ENCODE measurements at regions not wholly inside any gene's neighbourhood (a gene's known extent, or its start where the extent isn't known, plus 50 kb on each side); places are given as distances from the start of the nearest gene placed in this dataset.
"Not testable (repeated sequence)": the region's sequence is repeated elsewhere in the genome, so short reads cannot be mapped to it uniquely, and the experiment has no call there.

DNA sequence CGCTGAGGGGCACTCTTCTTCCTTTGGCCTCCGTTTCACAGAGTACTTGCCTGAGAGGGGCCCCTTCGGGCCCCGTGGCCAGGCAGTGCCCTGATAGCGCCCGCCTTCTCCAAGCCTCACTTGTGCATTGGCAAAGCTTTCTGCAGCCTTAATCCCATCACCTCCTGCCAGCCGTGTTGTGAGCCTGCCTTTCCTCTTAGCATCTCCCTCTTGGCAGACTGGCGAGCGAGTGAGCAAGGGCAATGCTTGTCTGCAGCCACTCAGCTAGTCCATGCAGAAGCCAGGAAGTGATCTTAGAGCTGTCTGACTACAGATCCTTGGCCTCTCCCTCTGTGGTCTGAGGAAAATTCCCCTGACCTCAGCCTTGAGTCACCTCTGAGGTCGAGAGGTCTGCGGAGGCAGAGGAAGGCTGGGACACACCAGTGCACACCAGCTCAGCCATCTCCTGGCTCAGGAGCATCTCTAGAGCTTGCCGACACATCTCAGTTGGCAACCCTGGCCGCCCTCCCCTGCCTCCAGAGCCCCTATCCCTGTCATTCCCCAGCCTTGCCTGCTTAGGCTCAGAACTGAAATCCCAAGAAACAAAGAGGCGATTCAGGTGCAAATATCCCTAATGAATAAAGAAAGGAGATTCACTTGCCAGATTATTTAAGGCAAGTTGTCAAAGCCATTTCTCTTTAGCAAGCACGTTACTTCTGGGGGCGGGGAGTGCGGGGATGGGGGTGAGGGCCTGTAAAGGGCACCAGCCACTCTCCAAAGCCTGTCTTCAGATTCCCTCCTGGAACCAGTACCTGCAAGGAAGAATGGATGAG lies 143.5 kb upstream of the MAMLD1 start:
- DNase-seq, result no peak

DNA sequence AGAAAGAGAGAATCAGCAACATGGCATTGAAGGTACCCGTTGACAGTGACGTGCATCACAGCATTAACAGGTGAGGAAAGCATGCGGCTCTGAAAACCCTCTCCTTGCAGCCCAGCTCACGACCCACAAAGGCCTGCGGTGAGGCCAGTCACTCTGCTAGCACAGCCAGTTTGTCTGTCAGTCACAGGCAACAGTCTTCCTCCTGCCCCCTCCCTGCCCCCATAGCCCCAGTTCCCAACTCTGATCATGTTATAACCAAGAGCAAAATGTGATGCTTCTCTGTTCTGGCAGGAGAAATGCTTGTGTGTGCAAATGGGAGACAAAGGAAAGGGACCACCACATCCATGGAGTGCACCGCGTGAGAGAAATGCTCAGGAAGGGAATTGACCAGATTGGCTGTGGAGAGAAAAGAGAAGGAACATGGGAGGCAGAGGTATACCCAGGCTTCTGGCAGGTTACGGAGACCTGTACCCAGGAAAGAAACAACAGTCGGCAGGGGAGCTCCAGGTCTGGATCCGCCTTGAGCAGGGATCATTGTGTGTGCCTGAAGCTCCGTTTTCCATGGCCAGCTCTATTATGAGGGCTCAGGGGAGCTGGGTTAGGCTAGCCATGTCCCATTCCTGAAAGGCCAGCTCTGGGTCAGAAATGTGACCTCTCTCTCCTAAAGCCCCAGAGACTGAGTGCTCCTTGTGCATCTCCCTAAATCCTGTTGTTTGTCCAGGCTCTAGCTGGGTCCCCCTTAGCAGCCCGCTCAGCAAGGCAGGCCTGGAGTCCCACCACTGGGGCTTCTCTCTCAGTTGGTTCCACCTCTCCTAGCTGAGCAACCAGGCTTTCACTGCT lies 139.7 kb upstream of the MAMLD1 start:
- DNase-seq, result no peak

GRCh38 chrX:150224676-150225075 lies 138.4 kb upstream of the MAMLD1 start:
- DNase-seq, result no peak

- DNase-seq, result no peak
Measured at GRCh38 chrX:150225266-150225665, 137.9 kb upstream of the MAMLD1 start.

DNA sequence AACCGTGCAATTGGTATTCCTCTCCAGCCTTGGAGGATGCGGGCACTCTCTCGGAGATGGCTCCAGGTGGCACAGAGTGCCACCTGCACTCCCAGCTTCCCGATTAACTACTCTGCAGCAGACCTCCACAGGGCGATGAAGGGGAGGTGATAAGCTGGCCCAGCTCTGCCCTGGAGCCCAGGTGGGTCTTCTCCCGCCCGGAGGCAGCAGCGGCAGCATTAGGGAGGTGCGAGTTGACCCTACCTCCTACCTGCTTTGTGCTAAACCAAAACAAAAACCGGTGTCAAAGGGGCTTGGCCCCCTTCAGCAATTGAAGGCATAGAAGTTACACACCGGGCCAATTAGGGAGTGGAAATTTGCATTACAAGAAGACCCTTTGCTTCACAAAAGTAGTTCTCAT lies 137.4 kb upstream of the MAMLD1 start:
- DNase-seq, result no peak

GRCh38 chrX:150226223-150226965 lies 136.7 kb upstream of the MAMLD1 start:
- DNase-seq, result no peak

DNA sequence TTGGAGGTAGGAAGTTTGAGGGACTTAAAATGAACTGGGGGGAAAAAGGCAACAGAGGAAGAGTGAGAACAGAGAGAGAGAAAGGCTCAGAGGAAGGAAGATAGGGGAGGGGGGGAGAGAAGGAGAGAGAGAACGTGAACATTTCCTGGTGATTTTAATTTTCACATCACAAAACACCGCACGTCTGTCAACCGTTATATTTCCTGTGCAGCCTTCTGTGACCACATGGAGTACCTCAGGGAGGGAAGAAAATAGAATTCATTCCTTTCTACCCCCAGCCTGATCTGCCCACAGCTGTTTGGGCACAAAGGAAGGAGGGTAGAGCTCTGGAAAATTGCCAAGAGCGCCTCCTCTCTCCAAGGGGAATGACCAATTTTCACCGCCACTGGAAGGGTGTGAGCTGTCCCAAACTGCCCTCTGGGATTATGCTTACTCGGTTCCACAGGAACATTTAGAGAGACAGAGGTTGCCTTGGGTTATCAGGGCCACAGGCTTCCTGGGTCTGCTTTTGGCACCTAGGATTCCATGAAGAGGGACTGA lies 135.7 kb upstream of the MAMLD1 start:
- DNase-seq, result no peak

GRCh38 chrX:150227873-150228410 lies 135.2 kb upstream of the MAMLD1 start:
- no peak for DNase-seq

- no peak for DNase-seq
Measured at GRCh38 chrX:150228431-150228830, 134.7 kb upstream of the MAMLD1 start.

DNA sequence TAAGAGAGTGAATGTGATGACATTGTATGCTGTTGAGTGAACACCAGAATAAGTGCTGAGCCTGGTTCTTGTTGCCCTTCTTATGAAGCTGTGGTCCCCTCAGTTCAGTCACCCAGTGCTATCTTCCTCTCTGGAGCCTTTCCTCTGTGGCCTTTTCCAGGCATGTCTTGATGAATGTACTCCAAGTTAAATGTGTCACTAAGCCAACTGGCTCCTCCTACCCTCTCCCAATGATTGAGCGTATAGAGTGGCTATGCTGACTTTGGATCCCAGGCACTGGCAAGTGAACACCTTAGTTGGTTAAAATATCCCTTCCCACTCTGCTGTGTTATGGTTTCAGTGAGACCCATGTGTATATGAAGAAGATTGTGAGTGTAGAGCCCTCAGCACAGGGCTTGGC lies 134.1 kb upstream of the MAMLD1 start:
- no peak for DNase-seq

GRCh38 chrX:150229481-150229880 lies 133.6 kb upstream of the MAMLD1 start:
- no peak for DNase-seq

GRCh38 chrX:150230952-150231351 lies 132.2 kb upstream of the MAMLD1 start:
- not testable (repeated sequence) for DNase-seq

DNA sequence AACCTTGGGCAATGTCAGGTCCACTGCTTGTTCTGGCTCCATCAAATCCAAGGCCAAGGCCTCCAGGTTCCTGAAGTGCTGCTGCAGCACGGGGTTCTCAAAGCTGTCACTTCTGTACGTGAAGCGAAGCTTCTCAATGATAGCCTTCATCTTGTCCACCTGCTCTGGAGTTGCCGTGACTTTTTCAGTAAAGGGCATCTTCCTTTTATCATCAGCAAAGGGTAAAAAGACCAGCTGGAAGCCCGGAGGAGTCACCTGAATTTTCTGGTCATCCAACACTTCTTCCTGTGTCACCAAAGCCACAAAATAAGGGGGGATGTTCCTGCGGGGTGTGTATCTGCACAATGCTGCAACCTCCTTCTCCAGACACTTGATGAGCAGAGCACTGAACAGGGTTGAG lies 131.7 kb upstream of the MAMLD1 start:
- DNase-seq, result not testable (repeated sequence)

DNA sequence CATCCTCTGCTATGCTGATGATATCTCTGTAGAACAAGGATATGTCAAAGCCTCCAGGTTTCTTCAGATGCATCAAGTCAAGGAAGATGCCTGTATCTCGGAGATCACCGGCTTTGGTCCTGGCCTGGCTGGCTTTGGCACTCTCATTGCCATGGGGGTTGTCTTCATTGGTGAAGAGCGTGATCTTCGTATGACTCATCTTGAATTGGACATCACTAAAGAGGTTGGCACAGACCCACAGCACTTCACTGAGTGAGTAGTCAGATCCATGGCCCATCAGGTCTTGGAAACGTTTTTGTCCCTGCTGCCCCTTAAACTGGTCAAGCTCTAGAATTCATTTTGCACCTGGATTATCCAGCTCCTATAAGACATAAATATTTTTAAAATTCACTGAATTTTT lies 130.9 kb upstream of the MAMLD1 start:
- DNase-seq, result not testable (repeated sequence)

GRCh38 chrX:150234126-150234525 lies 129.0 kb upstream of the MAMLD1 start:
- DNase-seq, result no peak

- DNase-seq, result no peak
Measured at GRCh38 chrX:150236327-150236726, 126.8 kb upstream of the MAMLD1 start.

DNA sequence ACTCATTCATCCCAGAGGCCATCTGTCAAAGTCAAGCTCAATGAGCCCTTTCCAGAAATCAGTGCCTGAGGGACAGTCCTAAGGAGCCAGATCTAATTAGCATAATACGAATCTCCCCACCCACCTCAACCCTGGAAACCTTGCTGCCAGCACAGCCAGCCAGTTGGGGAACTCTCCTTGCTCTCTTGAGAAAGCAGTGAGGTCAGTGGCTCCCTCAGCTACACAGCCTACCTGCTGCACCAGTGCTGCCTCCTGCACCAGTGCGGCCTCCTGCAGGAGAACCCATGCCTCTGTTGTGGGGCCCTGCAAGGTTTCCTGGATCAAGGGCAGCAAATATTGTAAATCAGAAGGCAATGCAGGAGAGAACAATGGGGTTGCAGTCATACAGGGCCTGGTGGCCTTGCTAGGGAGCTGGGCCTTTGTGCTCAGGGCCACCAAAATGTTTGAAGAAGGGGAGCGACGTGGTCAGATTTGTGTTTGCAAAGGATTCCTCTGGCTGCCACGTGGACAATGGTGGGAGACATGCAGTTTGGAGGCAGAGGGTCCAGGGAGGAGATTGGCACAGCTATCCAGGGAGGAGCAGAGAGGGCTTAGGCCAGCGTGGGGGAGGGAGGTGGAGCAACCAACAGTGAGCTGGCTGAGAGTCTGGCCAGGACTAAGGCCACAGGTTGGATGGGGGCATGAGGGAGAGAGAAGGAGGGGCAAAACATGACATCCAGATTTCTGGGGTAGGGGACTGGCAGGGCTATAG lies 124.3 kb upstream of the MAMLD1 start:
- DNase-seq, result no peak

DNA sequence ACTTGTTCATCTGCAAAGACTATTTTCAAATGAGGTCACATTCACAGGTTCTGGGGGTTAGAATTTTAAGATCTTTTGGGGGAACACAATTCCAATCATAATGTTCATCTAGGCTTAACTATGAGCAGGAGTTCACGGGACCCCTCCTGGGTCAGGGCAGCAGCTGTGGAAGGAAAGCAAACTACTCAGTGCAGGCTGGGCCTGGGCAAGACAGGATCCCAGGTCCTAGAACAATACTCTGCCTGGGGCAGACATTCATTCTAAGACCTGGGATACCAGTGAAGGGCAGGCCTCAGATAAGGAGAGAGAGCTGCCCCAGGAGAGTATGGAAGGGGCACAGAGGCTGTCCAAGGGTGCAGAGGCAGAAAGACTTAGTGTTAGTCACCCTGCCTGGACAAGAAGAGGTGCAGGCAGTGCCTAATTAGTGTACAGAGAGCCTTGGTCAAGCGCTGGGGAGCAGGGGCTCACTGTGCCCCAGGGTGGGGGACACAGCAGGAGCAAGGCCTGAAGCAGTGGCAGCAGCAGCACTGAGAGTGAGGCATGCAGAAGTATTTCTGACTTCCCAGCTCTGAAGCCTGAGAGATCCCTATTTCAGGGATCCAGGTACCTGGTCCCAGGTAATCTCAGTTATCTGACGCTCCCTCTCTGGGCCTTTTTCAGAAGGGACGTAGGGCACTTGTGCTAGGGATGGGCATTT lies 123.0 kb upstream of the MAMLD1 start:
- no peak for DNase-seq

- DNase-seq, result no peak
Measured at GRCh38 chrX:150240643-150240970, 122.5 kb upstream of the MAMLD1 start.

GRCh38 chrX:150253959-150254620 lies 109.0 kb upstream of the MAMLD1 start:
- no peak for DNase-seq

DNA sequence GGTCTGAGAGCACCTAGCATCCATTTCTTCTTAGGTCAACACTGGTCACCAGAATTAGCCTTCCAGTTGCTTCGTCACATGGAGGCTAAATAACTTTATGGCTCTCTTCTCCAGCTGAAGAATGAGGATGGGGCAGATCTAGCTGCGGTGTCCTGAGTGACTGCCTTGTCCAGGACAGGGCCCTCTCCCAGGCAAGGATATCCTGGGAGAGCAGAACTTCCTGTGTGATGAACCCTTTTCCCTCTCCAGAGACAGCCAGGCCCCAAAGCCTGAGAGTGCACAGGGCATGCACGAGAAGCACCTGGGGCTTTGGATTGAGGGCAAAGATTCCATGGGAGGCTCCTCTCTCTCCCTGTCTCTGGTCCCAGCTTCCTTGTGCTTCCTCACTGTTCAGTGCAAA lies 108.2 kb upstream of the MAMLD1 start:
- DNase-seq, result no peak
